ENCODE measurements at regions not wholly inside any gene's neighbourhood (a gene's known extent, or its start where the extent isn't known, plus 50 kb on each side); places are given as distances from the start of the nearest gene placed in this dataset.
A peak's percentile ranks its signal among the peaks of the same experiment; 100 is the strongest.

DNA sequence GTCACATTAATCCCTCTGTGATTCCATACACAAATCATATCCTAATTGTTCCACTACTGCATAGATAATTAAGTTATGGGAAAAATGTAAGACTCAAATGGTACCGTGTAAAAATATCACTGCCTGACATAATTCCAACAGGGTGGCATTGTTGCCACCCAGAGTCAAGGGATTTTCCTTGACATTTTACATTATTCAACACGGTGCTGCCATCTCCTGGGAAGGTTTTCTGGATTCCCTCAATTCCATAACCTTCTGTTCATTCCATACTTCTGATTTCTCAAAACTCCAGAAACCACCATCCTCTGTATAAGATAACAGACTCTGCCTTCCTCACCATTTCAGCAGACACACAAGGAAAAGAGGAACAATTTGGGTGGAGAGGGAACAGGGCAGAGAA is 495.9 kb downstream of the XPNPEP1 start:
- H3K4me1 ChIP-seq (replicated peaks in 1 of 4; ENCODE audit: control insufficient read depth in 3 of 4, insufficient read depth in 4 of 4, low read length in 3 of 4): peaks cover 0 to 3% (median 0%) of the 10 kb centered on the region in 4 experiments; a peak in 2 of 7 replicates

More for the DNA sequence above, 495.9 kb downstream of the XPNPEP1 start:
- Histone ChIP-seq H3K23ac (ENCODE audit: insufficient read length) (no peak overlapping the region), H3K36me3 (ENCODE audit: control insufficient read depth in 2 of 4, insufficient read depth in 4 of 4, low read length in 3 of 4) (no peaks in the 10 kb centered on the region), H3K9ac (replicated peaks in 1 of 4; ENCODE audit: extremely low read depth in 1 of 4, low read depth in 3 of 4, low read length in 3 of 4) (no peak overlapping the region), H3K9me3 (ENCODE audit: insufficient read depth in 2 of 2, low read depth in 1 of 2, low read length in 1 of 2) (no peaks in the 10 kb centered on the region), H3K56ac (replicated peaks; ENCODE audit: insufficient read length, low read depth, low read length) (no peak overlapping the region), H3K18ac (ENCODE audit: extremely low read depth, low read length) (no peak overlapping the region), H2BK20ac (ENCODE audit: low read length) (no peak overlapping the region), H3K79me2 (ENCODE audit: control insufficient read depth in 1 of 2, insufficient read depth in 2 of 2, low read length in 2 of 2) (no peaks in the 10 kb centered on the region), H2BK120ac (replicated peaks; ENCODE audit: low read depth, low read length) (no peak overlapping the region), H2AFZ (ENCODE audit: low read length) (no peak overlapping the region), H3K23me2 (ENCODE audit: low read depth, low read length) (no peaks in the 10 kb centered on the region), H3K79me1 (ENCODE audit: low read depth, low read length) (no peaks in the 10 kb centered on the region), H4K20me1 (replicated peaks in 1 of 2; ENCODE audit: control insufficient read depth in 1 of 2, insufficient read depth in 2 of 2, low read length in 2 of 2) (no peaks in the 10 kb centered on the region), H4K8ac (ENCODE audit: extremely low read depth, insufficient read depth, low read length) (no peak overlapping the region), H3K27ac (ENCODE audit: low read depth, low read length) (no peak overlapping the region), H4K5ac (ENCODE audit: insufficient read length, low read depth, low read length) (no peak overlapping the region), H2BK15ac (ENCODE audit: low read length) (no peak overlapping the region), H4K91ac (replicated peaks; ENCODE audit: insufficient read length, low read length) (no peak overlapping the region), H3K4me2 (ENCODE audit: insufficient read depth in 1 of 2, low read depth in 2 of 2, low read length in 2 of 2) (no peak overlapping the region), H3K4ac (replicated peaks; ENCODE audit: insufficient read length, low read depth, low read length) (no peak overlapping the region), H2BK12ac (ENCODE audit: low read depth, low read length) (no peak overlapping the region), H2AK5ac (ENCODE audit: low read depth, low read length) (no peak overlapping the region), H3K27me3 (replicated peaks in 1 of 4; ENCODE audit: control insufficient read depth in 3 of 4, extremely low read depth in 1 of 4, insufficient read depth in 3 of 4, low read length in 3 of 4) (no peaks in the 10 kb centered on the region), H3K4me3 (ENCODE audit: extremely low read depth in 1 of 4, insufficient read depth in 2 of 4, low read depth in 3 of 4, low read length in 4 of 4) (no peak overlapping the region), H3K14ac (ENCODE audit: insufficient read length) (no peak overlapping the region), H2BK5ac (ENCODE audit: low read depth, low read length) (no peak overlapping the region)
- POLR2A ChIA-PET (ENCODE audit: partially characterized antibody): no interaction called here
- CTCF ChIA-PET (ENCODE audit: partially characterized antibody): interaction anchor here (0.7 to 0.9 kb wide), 2 partner anchors 219 to 279 kb away, joined by 3 read pairs; no protein-coding TSS in a partner anchor
- TF ChIP-seq E2F6 (IDR thresholded peaks at IDR 0.05): no peak
- TF ChIP-seq, protein P1, sequence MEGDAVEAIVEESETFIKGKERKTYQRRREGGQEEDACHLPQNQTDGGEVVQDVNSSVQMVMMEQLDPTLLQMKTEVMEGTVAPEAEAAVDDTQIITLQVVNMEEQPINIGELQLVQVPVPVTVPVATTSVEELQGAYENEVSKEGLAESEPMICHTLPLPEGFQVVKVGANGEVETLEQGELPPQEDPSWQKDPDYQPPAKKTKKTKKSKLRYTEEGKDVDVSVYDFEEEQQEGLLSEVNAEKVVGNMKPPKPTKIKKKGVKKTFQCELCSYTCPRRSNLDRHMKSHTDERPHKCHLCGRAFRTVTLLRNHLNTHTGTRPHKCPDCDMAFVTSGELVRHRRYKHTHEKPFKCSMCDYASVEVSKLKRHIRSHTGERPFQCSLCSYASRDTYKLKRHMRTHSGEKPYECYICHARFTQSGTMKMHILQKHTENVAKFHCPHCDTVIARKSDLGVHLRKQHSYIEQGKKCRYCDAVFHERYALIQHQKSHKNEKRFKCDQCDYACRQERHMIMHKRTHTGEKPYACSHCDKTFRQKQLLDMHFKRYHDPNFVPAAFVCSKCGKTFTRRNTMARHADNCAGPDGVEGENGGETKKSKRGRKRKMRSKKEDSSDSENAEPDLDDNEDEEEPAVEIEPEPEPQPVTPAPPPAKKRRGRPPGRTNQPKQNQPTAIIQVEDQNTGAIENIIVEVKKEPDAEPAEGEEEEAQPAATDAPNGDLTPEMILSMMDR (IDR thresholded peaks at IDR 0.05; ENCODE audit: control extremely low read depth in 1 of 3, insufficient read depth in 1 of 3, low read depth in 1 of 3, low read length in 3 of 3): peak in 2 of 3 experiments; percentile 33 to 38; a peak in 2 of 4 replicates
- no peak for TF ChIP-seq NRF1 (IDR thresholded peaks at IDR 0.05; ENCODE audit: low read depth, low read length)
- TF ChIP-seq RAD21 (IDR thresholded peaks at IDR 0.05 in 1 of 2, conservative IDR thresholded peaks at IDR 0.05 in 1 of 2; ENCODE audit: low read depth in 2 of 2, low read length in 2 of 2): peak; percentile 62 to 71
- DNase-seq (ENCODE audit: low read depth in 1 of 2, low spot score in 2 of 2): no peak
- FAIRE-seq: peak; percentile 79
- WGBS, 2 experiments (ENCODE audit: extremely low coverage in 1 of 2, insufficient coverage in 1 of 2, insufficient read length in 1 of 2, insufficient replicate concordance in 2 of 2, low coverage in 1 of 2, low lambda C conversion rate in 2 of 2, missing lambda C conversion rate in 1 of 2): 85% methylated on average over 2 of the region's 2 CpGs; no CpG with 5 or more reads in 1 of the 2 experiments
